ENCODE measurements at regions not wholly inside any gene's neighbourhood (a gene's known extent, or its start where the extent isn't known, plus 50 kb on each side); places are given as distances from the start of the nearest gene placed in this dataset.

GRCh38 chr11:121890946-121891515 is 225.0 kb downstream of the BLID start:
- no peaks in the 10 kb centered on the region for H4K20me1 ChIP-seq (ENCODE audit: control insufficient read depth, insufficient read depth, low read length, poor library complexity, severe bottlenecking)
- TF ChIP-seq EZH2 (IDR thresholded peaks at IDR 0.05; ENCODE audit: borderline replicate concordance, insufficient read depth, low read depth, low read length, poor library complexity, severe bottlenecking) = no peak
- TF ChIP-seq CTCF (IDR thresholded peaks at IDR 0.05) = no peak
- H3K4me3 Mint-ChIP-seq = no peak overlapping the region
- no peaks in the 10 kb centered on the region for H3K9me3 Mint-ChIP-seq (ENCODE audit: insufficient read depth)
- no peak overlapping the region for H3K4me3 ChIP-seq (ENCODE audit: control extremely low read depth in 1 of 5, extremely low read depth in 1 of 5, insufficient read depth in 1 of 5, low read depth in 2 of 5, low read length in 4 of 5)
- H3K4me1 Mint-ChIP-seq = no peaks in the 10 kb centered on the region
- ChIA-PET POLR2A (no interaction called here), CTCF (no interaction called here)
- H3K9ac ChIP-seq (ENCODE audit: low read length) = no peak overlapping the region
- DNase-seq (no peak), ATAC-seq (ENCODE audit: low read depth) (no peak)
- intact Hi-C loops (cut with micrococcal nuclease) = no loop called here
- H2AFZ ChIP-seq (ENCODE audit: insufficient read depth, low read depth, low read length, poor library complexity, severe bottlenecking) = no peak overlapping the region
- no peak overlapping the region for H3K27ac ChIP-seq (ENCODE audit: low read length in 2 of 2)
- H3K9me3 ChIP-seq (ENCODE audit: control extremely low read depth in 1 of 3, control insufficient read depth in 2 of 3, insufficient read depth in 1 of 3, low read length in 2 of 3) = no peaks in the 10 kb centered on the region
- peaks cover 7% of the 10 kb centered on the region for H3K27me3 Mint-ChIP-seq
- no peaks in the 10 kb centered on the region for H3K27me3 ChIP-seq (replicated peaks in 1 of 4; ENCODE audit: control extremely low read depth in 1 of 4, control insufficient read depth in 3 of 4, insufficient read depth in 4 of 4, low read length in 3 of 4)
- H3K36me3 ChIP-seq (replicated peaks in 1 of 2; ENCODE audit: control extremely low read depth in 1 of 2, control insufficient read depth in 1 of 2, extremely low read depth in 1 of 2, insufficient read depth in 2 of 2, low read length in 1 of 2) = no peaks in the 10 kb centered on the region
- H3K79me2 ChIP-seq (ENCODE audit: control insufficient read depth, insufficient read depth, low read length) = no peaks in the 10 kb centered on the region
- WGBS (ENCODE audit: insufficient coverage) = 83% methylated on average over 5 of the region's 6 CpGs
- H3K27ac Mint-ChIP-seq = no peak overlapping the region
- H3K4me2 ChIP-seq (replicated peaks; ENCODE audit: low read depth, low read length, poor library complexity, severe bottlenecking) = no peak overlapping the region
- H3K4me1 ChIP-seq (ENCODE audit: control insufficient read depth in 2 of 2, insufficient read depth in 2 of 2, low read length in 2 of 2) = no peaks in the 10 kb centered on the region

DNA sequence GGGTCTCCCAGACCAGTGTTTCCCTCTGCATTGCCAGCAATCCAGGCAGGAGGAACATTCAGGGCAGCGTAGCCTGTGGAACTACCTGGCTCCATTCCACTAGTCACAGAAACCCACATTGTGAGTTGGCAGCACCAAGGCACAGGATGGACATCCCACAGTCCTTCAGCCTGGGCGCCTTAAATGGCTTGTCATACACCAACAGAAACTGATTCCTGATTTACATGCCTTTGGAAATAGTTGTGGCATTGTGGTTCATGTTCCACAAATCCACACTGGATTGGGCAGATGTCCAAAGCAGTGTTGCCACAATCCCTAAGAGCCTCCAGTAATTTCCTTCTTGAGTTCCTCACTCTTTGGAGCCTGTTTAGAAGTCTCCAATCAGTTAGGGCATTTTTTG is 225.6 kb downstream of the BLID start:
- Mint-ChIP-seq H3K4me3 (no peak overlapping the region), H3K27me3 (peaks cover 7% of the 10 kb centered on the region), H3K4me1 (no peaks in the 10 kb centered on the region), H3K27ac (no peak overlapping the region), H3K9me3 (ENCODE audit: insufficient read depth) (no peaks in the 10 kb centered on the region)
- ChIA-PET CTCF (no interaction called here), POLR2A (no interaction called here)
- Histone ChIP-seq H3K4me1 (ENCODE audit: control insufficient read depth in 2 of 2, insufficient read depth in 2 of 2, low read length in 2 of 2) (no peaks in the 10 kb centered on the region), H3K79me2 (ENCODE audit: control insufficient read depth, insufficient read depth, low read length) (no peaks in the 10 kb centered on the region), H4K20me1 (ENCODE audit: control insufficient read depth, insufficient read depth, low read length, poor library complexity, severe bottlenecking) (no peaks in the 10 kb centered on the region), H3K9ac (ENCODE audit: low read length) (no peak overlapping the region), H3K4me3 (ENCODE audit: control extremely low read depth in 1 of 5, extremely low read depth in 1 of 5, insufficient read depth in 1 of 5, low read depth in 2 of 5, low read length in 4 of 5) (no peak overlapping the region), H3K4me2 (replicated peaks; ENCODE audit: low read depth, low read length, poor library complexity, severe bottlenecking) (no peak overlapping the region), H3K36me3 (replicated peaks in 1 of 2; ENCODE audit: control extremely low read depth in 1 of 2, control insufficient read depth in 1 of 2, extremely low read depth in 1 of 2, insufficient read depth in 2 of 2, low read length in 1 of 2) (no peaks in the 10 kb centered on the region), H3K9me3 (ENCODE audit: control extremely low read depth in 1 of 3, control insufficient read depth in 2 of 3, insufficient read depth in 1 of 3, low read length in 2 of 3) (no peaks in the 10 kb centered on the region), H3K27me3 (replicated peaks in 1 of 4; ENCODE audit: control extremely low read depth in 1 of 4, control insufficient read depth in 3 of 4, insufficient read depth in 4 of 4, low read length in 3 of 4) (no peaks in the 10 kb centered on the region), H2AFZ (ENCODE audit: insufficient read depth, low read depth, low read length, poor library complexity, severe bottlenecking) (no peak overlapping the region), H3K27ac (ENCODE audit: low read length in 2 of 2) (no peak overlapping the region)
- intact Hi-C loops (cut with micrococcal nuclease) = no loop called here
- TF ChIP-seq CTCF (IDR thresholded peaks at IDR 0.05) = no peak
- TF ChIP-seq EZH2 (IDR thresholded peaks at IDR 0.05; ENCODE audit: borderline replicate concordance, insufficient read depth, low read depth, low read length, poor library complexity, severe bottlenecking) = no peak
- no peak for DNase-seq
- 100% methylated on average over 1 of the region's 2 CpGs for WGBS (ENCODE audit: insufficient coverage)
- no peak for ATAC-seq (ENCODE audit: low read depth)
